ENCODE measurements at regions not wholly inside any gene's neighbourhood (a gene's known extent, or its start where the extent isn't known, plus 50 kb on each side); places are given as distances from the start of the nearest gene placed in this dataset.

DNA sequence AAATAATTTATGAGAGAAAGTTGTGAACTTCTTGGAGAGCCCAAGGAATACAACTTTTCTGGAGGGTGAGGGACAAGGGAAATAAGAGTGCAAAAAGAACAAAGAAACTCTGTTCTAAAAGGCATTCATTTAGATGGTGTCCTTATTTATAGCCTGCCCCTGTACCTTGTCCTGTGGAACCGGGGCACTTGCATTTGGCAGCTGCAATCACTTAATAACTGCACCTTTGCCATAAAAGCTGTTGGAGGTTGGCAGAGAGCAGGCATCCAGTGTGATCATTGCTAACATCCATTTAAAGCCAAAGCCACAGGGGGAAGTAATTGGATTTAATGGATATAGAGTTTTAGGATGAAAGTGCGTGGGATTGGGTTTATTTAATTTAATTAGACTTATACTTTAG is 50.8 kb upstream of the SGK1 start:
- H3K4me1 ChIP-seq (ENCODE audit: low read depth, poor library complexity, severe bottlenecking): no peaks in the 10 kb centered on the region
- TF ChIP-seq CTCF (conservative IDR thresholded peaks at IDR 0.05; ENCODE audit: low read depth, low read length): no peak
- no peak overlapping the region for H2AFZ ChIP-seq (ENCODE audit: low read depth)
- no peaks in the 10 kb centered on the region for H3K79me2 ChIP-seq (ENCODE audit: insufficient read depth, low read depth)
- no peak overlapping the region for H3K27ac ChIP-seq
- no peaks in the 10 kb centered on the region for H4K20me1 ChIP-seq (ENCODE audit: insufficient read depth)
- no peak overlapping the region for H3K4me2 ChIP-seq
- H3K36me3 ChIP-seq (ENCODE audit: insufficient read depth): no peaks in the 10 kb centered on the region
- H3K9ac ChIP-seq: no peak overlapping the region
- H3K4me3 ChIP-seq (IDR thresholded peaks at IDR 0.05; ENCODE audit: insufficient read depth, low read depth, low read length): no peak overlapping the region
- no peaks in the 10 kb centered on the region for H3K27me3 ChIP-seq (ENCODE audit: insufficient read depth, low read depth)

All from KMS-11 (cell line).